Body of pancreas (tissue), 4 donors: ENCODE measurements at regions not wholly inside any gene's neighbourhood (a gene's known extent, or its start where the extent isn't known, plus 50 kb on each side); places are given as distances from the start of the nearest gene placed in this dataset.
"Not testable (repeated sequence)": the region's sequence is repeated elsewhere in the genome, so short reads cannot be mapped to it uniquely, and the experiment has no call there.

Source experiments
- ATAC-seq: fragments of 150-250 bp; one replicate; pipeline ENCODE4 v1.9.1; 2016
- DNase-seq, 4 donors: peaks; one replicate each; pipeline ENCODE4 v3.0.0-alpha.2; 2019
- H3K27ac ChIP-seq, 4 donors: fragments of 200-600 bp; sonication (generic); 1 replicate in 3 of 4; 2 replicates in 1 of 4; pipeline versions ENCODE4 v1.5.1 to v1.6.1; 2016 to 2019; ENCODE audit warnings: mild to moderate bottlenecking in 1 of 4, mixed read lengths in 1 of 4, moderate library complexity in 1 of 4
- H3K27me3 ChIP-seq, 2 donors: fragments of 200-600 bp; sonication (generic); one replicate each; pipeline ENCODE4 v1.6.0; 2016; ENCODE audit warnings: mild to moderate bottlenecking in 1 of 2
- H3K36me3 ChIP-seq, 2 donors: fragments of 200-600 bp; sonication (generic); replicated peaks in 1 of 2; 2 replicates each; pipeline ENCODE4 v1.5.1; 2016; ENCODE audit warnings: low read depth in 2 of 2; ENCODE audit not compliant: insufficient read depth in 1 of 2
- H3K4me1 ChIP-seq: fragments of 200-600 bp; sonication (generic); one replicate; pipeline ENCODE4 v1.6.0; 2016
- H3K4me3 ChIP-seq, 2 donors: fragments of 200-600 bp; sonication (generic); 1 replicate in 1 of 2; 2 replicates in 1 of 2; pipeline ENCODE4 v1.5.1; 2016 to 2019
- H3K9me3 ChIP-seq, 3 donors: fragments of 200-600 bp; sonication (generic); 1 replicate in 2 of 3; 2 replicates in 1 of 3; pipeline ENCODE4 v1.5.1; 2016
- CTCF ChIP-seq, 7 experiments: fragments of 450-650 bp in 4 of 7; fragments of 200-600 bp in 3 of 7; sonication (generic) in 3 of 7; IDR thresholded peaks; one replicate each; pipeline ENCODE4 v1.5.1; 2016 to 2019; ENCODE audit warnings: antibody characterized with exemption in 7 of 7
- POLR2A ChIP-seq, 3 donors: fragments of 450-650 bp; IDR thresholded peaks; one replicate each; pipeline ENCODE4 v1.6.1; 2016; ENCODE audit warnings: antibody characterized with exemption in 3 of 3, mild to moderate bottlenecking in 2 of 3
- WGBS, 2 donors: methylation state at CpG; one replicate each; pipeline ENCODE4 v1.1.5; 2017; 5-methylcytosine and 5-hydroxymethylcytosine counted together
- intact Hi-C: fragments of 100-400 bp; cut with DNase I; formaldehyde crosslinking; loops from one replicate; pipeline ENCODE4 v1.15.1; 2023

GRCh38 chr9:75265525-75265972 lies 177.2 kb downstream of the OSTF1 start:
- no peak overlapping the region for H3K4me3 ChIP-seq
- 17 to 24% methylated on average over 3 of the region's 3 CpGs for WGBS, 2 donors

GRCh38 chr9:75269197-75269596 lies 180.9 kb downstream of the OSTF1 start:
- Histone ChIP-seq H3K36me3 (no peaks in the 10 kb centered on the region), H3K27me3 (no peaks in the 10 kb centered on the region), H3K27ac (no peak overlapping the region), H3K4me3 (no peak overlapping the region), H3K9me3 (no peaks in the 10 kb centered on the region), H3K4me1 (no peaks in the 10 kb centered on the region)
- TF ChIP-seq CTCF (IDR thresholded peaks at IDR 0.05) = no peak
- no peak for TF ChIP-seq POLR2A (IDR thresholded peaks at IDR 0.05)
- intact Hi-C loops = no loop called here
- no peak for ATAC-seq
- WGBS, 2 donors = 81 to 87% methylated on average over 5 of the region's 5 CpGs
- DNase-seq = no peak

More at GRCh38 chr9:75265525-75265972, 177.2 kb downstream of the OSTF1 start:
- peak; percentile 43 to 60 (median 52) for DNase-seq
- intact Hi-C loops = no loop called here
- Histone ChIP-seq H3K27me3 (no peaks in the 10 kb centered on the region), H3K4me1 (no peaks in the 10 kb centered on the region), H3K27ac (no peak overlapping the region), H3K9me3 (no peaks in the 10 kb centered on the region), H3K36me3 (no peaks in the 10 kb centered on the region)
- peak; percentile 69 for ATAC-seq
- TF ChIP-seq POLR2A (IDR thresholded peaks at IDR 0.05) (no peak), CTCF (IDR thresholded peaks at IDR 0.05) (peak; percentile 74 to 94 (median 77))

DNA sequence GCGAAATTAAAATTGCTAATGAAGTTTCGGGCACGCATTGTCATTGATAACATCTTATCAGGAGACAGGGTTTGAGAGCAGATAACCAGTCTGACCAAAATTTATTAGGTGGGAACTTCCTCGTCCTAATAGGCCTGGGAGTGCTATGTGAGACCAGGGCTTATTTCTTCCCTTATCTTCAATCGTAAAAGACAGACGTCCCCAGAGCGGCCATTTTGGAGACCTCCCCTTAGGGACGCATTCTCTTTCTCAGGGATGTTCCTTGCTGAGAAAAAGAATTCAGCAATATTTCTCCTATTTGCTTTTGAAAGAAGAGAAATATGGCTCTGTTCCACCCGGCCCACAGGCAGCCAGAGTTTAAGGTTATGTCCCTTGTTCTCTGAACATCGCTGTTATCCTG lies 184.7 kb downstream of the OSTF1 start:
- H3K36me3 ChIP-seq, H3K4me3 ChIP-seq, DNase-seq, H3K27ac ChIP-seq, H3K27me3 ChIP-seq, H3K9me3 ChIP-seq, ATAC-seq, H3K4me1 ChIP-seq, intact Hi-C loops: not testable (repeated sequence)
- WGBS, 2 donors = 89% methylated on average over 10 of the region's 10 CpGs

DNA sequence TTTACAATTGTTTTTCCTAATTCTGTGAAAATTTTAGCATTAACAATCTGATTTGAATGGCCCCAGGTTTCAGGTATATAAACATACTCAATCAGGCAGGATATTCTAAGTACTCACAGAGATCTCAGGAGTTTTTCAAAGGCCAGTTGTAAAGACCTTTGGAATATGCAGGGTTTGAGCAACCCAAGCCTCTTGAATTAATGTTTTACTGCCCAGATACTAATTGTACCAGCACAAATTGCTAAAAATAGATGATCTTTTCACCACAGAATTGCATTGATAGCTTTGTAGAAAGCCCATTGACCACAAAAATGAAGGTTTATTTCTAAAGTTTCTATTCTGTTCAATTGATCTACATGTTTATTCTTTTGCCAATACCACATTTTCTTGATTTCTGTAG lies 186.5 kb downstream of the OSTF1 start:
- Histone ChIP-seq H3K27ac (no peak overlapping the region), H3K4me1 (no peaks in the 10 kb centered on the region), H3K36me3 (no peaks in the 10 kb centered on the region), H3K9me3 (no peaks in the 10 kb centered on the region), H3K4me3 (no peak overlapping the region), H3K27me3 (no peaks in the 10 kb centered on the region)
- no peak for TF ChIP-seq CTCF (IDR thresholded peaks at IDR 0.05)
- no peak for TF ChIP-seq POLR2A (IDR thresholded peaks at IDR 0.05)
- DNase-seq (no peak), ATAC-seq (no peak)
- intact Hi-C loops = no loop called here

DNA sequence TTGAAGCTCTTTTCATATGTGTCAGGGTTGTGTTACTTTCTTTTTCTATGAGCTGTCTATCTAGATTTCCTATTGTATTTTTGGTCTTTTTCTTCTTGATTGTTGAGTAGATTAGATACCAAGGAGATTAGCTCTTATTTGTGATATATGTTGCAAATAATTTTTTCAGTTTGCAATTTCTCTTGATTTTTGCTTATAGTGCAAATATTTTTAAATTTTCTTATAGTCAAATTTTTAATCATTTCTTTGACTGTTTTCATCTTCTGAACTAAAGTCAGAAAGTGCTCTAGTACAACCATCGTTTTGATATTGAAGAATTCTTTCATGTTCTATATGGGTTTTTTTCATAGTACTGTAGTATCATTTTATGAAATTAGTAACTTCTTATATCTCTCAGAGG lies 193.7 kb downstream of the OSTF1 start:
- 82 to 86% methylated on average over 1 of the region's 1 CpG for WGBS, 2 donors
- DNase-seq (no peak), ATAC-seq (no peak)
- intact Hi-C loops = no loop called here
- H3K36me3 ChIP-seq = no peaks in the 10 kb centered on the region
- no peak for TF ChIP-seq CTCF (IDR thresholded peaks at IDR 0.05)
- TF ChIP-seq POLR2A (IDR thresholded peaks at IDR 0.05) = no peak
- no peaks in the 10 kb centered on the region for H3K9me3 ChIP-seq
- no peaks in the 10 kb centered on the region for H3K27me3 ChIP-seq
- no peak overlapping the region for H3K27ac ChIP-seq
- no peaks in the 10 kb centered on the region for H3K4me1 ChIP-seq
- H3K4me3 ChIP-seq = no peak overlapping the region
